Neuronal stem cell (in vitro differentiated cells): ENCODE measurements at regions not wholly inside any gene's neighbourhood (a gene's known extent, or its start where the extent isn't known, plus 50 kb on each side); places are given as distances from the start of the nearest gene placed in this dataset.

ENCODE experiments used
- DNase-seq: peaks from one replicate; pipeline ENCODE4 v3.0.0-alpha.2; 2013; ENCODE audit warnings: low spot score
- H2AFZ ChIP-seq: one replicate; pipeline ENCODE4 v1.6.1; 2013; ENCODE audit warnings: mild to moderate bottlenecking, low read length, inconsistent platforms
- H2AK5ac ChIP-seq: 2 replicates; pipeline ENCODE4 v1.6.1; 2013; ENCODE audit warnings: low read depth, mild to moderate bottlenecking, inconsistent platforms, low read length, moderate library complexity, mixed read lengths
- H2BK120ac ChIP-seq: 2 replicates; pipeline ENCODE4 v1.6.1; 2013; ENCODE audit warnings: low read depth, mild to moderate bottlenecking, inconsistent platforms, low read length, moderate library complexity, mixed read lengths
- H2BK12ac ChIP-seq: one replicate; pipeline ENCODE4 v1.6.1; 2013; ENCODE audit warnings: low read length, inconsistent platforms
- H2BK15ac ChIP-seq: 2 replicates; pipeline ENCODE4 v1.6.1; 2013; ENCODE audit warnings: mild to moderate bottlenecking, low read length, inconsistent platforms, mixed read lengths
- H2BK5ac ChIP-seq: one replicate; pipeline ENCODE4 v1.6.1; 2013; ENCODE audit warnings: inconsistent platforms, mild to moderate bottlenecking, low read length, moderate library complexity
- H3K14ac ChIP-seq: one replicate; pipeline ENCODE4 v1.6.1; 2013; ENCODE audit warnings: low read length, inconsistent platforms
- H3K18ac ChIP-seq: 2 replicates; pipeline ENCODE4 v1.6.1; 2013; ENCODE audit warnings: low read length, inconsistent platforms
- H3K23ac ChIP-seq: 2 replicates; pipeline ENCODE4 v1.6.1; 2013; ENCODE audit warnings: low read depth, mild to moderate bottlenecking, mixed read lengths, low read length, inconsistent platforms; ENCODE audit not compliant: poor library complexity
- H3K27ac ChIP-seq: replicated peaks from 3 replicates; pipeline ENCODE4 v1.5.1; 2013; ENCODE audit warnings: low read length, inconsistent platforms
- H3K27me3 ChIP-seq, 3 experiments: 2 replicates each; pipeline ENCODE4 v1.6.1; 2013; ENCODE audit warnings: low read length in 3 of 3, mild to moderate bottlenecking in 2 of 3, inconsistent platforms in 1 of 3, low read depth in 1 of 3, mixed read lengths in 1 of 3, moderate library complexity in 1 of 3; ENCODE audit not compliant: control insufficient read depth in 3 of 3, insufficient read depth in 3 of 3
- H3K36me3 ChIP-seq, 2 donors: replicated peaks in 1 of 2; 2 replicates each; pipeline ENCODE4 v1.6.1; 2013; ENCODE audit warnings: low read length in 2 of 2; ENCODE audit not compliant: control insufficient read depth in 2 of 2, insufficient read depth in 2 of 2
- H3K4ac ChIP-seq: 2 replicates; pipeline ENCODE4 v1.6.1; 2013; ENCODE audit warnings: inconsistent platforms, mild to moderate bottlenecking, low read length, moderate library complexity
- H3K4me1 ChIP-seq, 2 donors: 1 replicate in 1 of 2; 2 replicates in 1 of 2; pipeline ENCODE4 v1.6.1; 2013; ENCODE audit warnings: low read length in 2 of 2, low read depth in 1 of 2; ENCODE audit not compliant: control insufficient read depth in 2 of 2, insufficient read depth in 1 of 2
- H3K4me2 ChIP-seq: one replicate; pipeline ENCODE4 v1.6.1; 2013; ENCODE audit warnings: mild to moderate bottlenecking, low read length, inconsistent platforms; ENCODE audit not compliant: insufficient read depth, poor library complexity, severe bottlenecking
- H3K4me3 ChIP-seq, 2 donors: 2 replicates each; pipeline ENCODE4 v1.5.1; 2013; ENCODE audit warnings: low read length in 2 of 2, mild to moderate bottlenecking in 2 of 2, inconsistent platforms in 1 of 2, moderate library complexity in 1 of 2
- H3K79me1 ChIP-seq: one replicate; pipeline ENCODE4 v1.6.1; 2013; ENCODE audit warnings: low read depth, mild to moderate bottlenecking, inconsistent platforms, low read length, moderate library complexity
- H3K9ac ChIP-seq: one replicate; pipeline ENCODE4 v1.6.1; 2013; ENCODE audit warnings: mild to moderate bottlenecking, low read depth, low read length, inconsistent platforms; ENCODE audit not compliant: poor library complexity
- H3K9me3 ChIP-seq, 2 donors: replicated peaks in 1 of 2; 2 replicates each; pipeline versions ENCODE3 to v1.6.1; 2013; ENCODE audit warnings: low read length in 2 of 2, mild to moderate bottlenecking in 2 of 2, inconsistent platforms in 1 of 2, low read depth in 1 of 2, mixed read lengths in 1 of 2, moderate library complexity in 1 of 2; ENCODE audit not compliant: control insufficient read depth in 2 of 2, insufficient read depth in 1 of 2
- H4K8ac ChIP-seq: one replicate; pipeline ENCODE4 v1.6.1; 2013; ENCODE audit warnings: low read depth, mild to moderate bottlenecking, inconsistent platforms, low read length, moderate library complexity
- H4K91ac ChIP-seq: one replicate; pipeline ENCODE4 v1.6.1; 2013; ENCODE audit warnings: low read length, low read depth, mild to moderate bottlenecking, inconsistent platforms; ENCODE audit not compliant: poor library complexity
- WGBS, 2 donors: extraction: QIAGEN DNeasy Blood & Tissue Kit; methylation state at CpG; one replicate each; pipeline ENCODE4 v1.1.7; 2013; ENCODE audit warnings: missing lambda C conversion rate in 2 of 2, mixed read lengths in 1 of 2; ENCODE audit not compliant: insufficient read length in 2 of 2, insufficient replicate concordance in 1 of 2; ENCODE audit errors: extremely low coverage in 2 of 2; 5-methylcytosine and 5-hydroxymethylcytosine counted together

DNA sequence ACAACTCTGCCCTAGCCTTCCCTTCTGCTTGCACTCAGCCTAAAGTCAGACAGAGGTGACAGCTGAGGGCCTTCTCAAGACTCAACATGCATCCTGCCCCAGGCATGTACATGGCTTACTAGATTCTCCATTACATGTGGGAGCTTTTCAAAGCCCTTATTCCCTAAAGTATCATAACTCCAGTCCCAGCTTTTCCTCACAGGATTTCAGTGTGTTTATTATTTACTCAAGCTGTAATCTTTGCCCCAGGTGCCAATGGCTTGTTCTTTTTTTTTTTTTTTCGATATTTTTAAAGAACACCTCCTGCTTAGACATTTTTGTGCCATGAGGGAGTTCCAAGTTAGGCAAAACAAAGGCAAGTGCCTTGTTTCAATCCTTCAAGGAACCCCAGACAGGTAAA, 154.0 kb upstream of the RADX start:
- Histone ChIP-seq H3K9ac (no peak overlapping the region), H3K36me3 (no peaks in the 10 kb centered on the region), H2BK5ac (no peak overlapping the region), H3K14ac (no peak overlapping the region), H3K4me1 (no peaks in the 10 kb centered on the region), H3K4ac (no peak overlapping the region), H4K91ac (no peak overlapping the region), H2BK12ac (no peak overlapping the region), H3K27me3 (no peaks in the 10 kb centered on the region), H4K8ac (no peak overlapping the region), H2AK5ac (no peak overlapping the region), H3K18ac (no peak overlapping the region), H3K4me3 (no peak overlapping the region), H3K4me2 (no peak overlapping the region), H3K79me1 (no peaks in the 10 kb centered on the region), H2BK15ac (no peak overlapping the region), H2AFZ (no peak overlapping the region), H3K23ac (no peak overlapping the region), H3K27ac (no peak overlapping the region), H2BK120ac (no peak overlapping the region), H3K9me3 (no peaks in the 10 kb centered on the region)
- no peak for DNase-seq
- no CpG with 5 or more reads among the region's 1 CpG for WGBS, 2 donors

DNA sequence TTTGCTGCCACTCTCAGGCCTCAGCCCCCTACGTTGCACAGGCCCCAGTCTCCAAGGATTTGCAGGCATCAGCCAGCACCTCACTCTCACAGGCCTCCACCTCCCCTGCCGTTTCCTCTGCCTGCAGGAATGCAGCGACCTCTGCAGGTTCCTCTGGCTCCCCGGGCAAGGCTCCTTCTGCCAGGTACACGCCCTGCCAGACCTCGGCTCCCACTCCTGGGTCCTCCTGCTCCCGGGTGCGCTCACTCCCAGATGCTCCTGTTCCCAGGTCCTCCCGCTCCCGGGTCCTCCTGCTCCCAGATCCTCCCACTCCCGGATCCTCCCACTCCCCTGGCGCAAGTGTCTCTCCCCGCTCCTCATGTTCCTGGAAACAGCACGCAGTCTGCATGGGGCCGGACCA, 144.4 kb upstream of the RADX start:
- H3K14ac ChIP-seq = no peak overlapping the region
- no peak overlapping the region for H2AFZ ChIP-seq
- H3K9me3 ChIP-seq = no peaks in the 10 kb centered on the region
- no peak overlapping the region for H3K4me2 ChIP-seq
- H2BK120ac ChIP-seq = no peak overlapping the region
- no peak overlapping the region for H2AK5ac ChIP-seq
- H3K18ac ChIP-seq = no peak overlapping the region
- no peak overlapping the region for H2BK15ac ChIP-seq
- WGBS, 2 donors = no CpG with 5 or more reads among the region's 15 CpGs
- H3K27me3 ChIP-seq = no peaks in the 10 kb centered on the region
- no peak overlapping the region for H3K27ac ChIP-seq
- no peak for DNase-seq
- H3K9ac ChIP-seq = no peak overlapping the region
- H3K4me1 ChIP-seq = no peaks in the 10 kb centered on the region
- H4K91ac ChIP-seq = no peak overlapping the region
- no peak overlapping the region for H4K8ac ChIP-seq
- H3K79me1 ChIP-seq = no peaks in the 10 kb centered on the region
- H3K4ac ChIP-seq = no peak overlapping the region
- no peak overlapping the region for H2BK5ac ChIP-seq
- no peak overlapping the region for H3K23ac ChIP-seq
- no peak overlapping the region for H2BK12ac ChIP-seq
- H3K4me3 ChIP-seq = no peak overlapping the region
- H3K36me3 ChIP-seq = no peaks in the 10 kb centered on the region

DNA sequence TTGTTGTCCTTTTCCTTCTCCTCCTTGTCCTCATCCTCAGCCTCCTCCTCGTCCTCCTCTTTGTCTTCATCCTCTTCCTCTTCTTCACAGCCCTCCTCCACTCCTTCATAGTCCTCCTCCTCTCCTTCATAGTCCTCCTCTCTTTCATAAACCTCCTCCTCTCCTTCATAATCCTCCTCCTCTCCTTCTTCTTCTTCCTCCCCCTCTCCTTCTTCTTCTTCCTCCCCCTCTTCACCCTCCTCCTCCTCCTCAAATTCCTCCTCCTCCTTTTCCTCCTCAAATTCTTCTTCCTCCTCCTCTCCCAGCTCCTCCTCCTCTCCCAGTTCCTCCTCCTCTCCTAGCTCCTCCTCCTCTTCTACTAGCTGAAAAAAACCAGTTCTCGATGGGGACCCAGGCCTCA, 143.8 kb upstream of the RADX start:
- Histone ChIP-seq H2BK5ac (no peak overlapping the region), H3K4me1 (no peaks in the 10 kb centered on the region), H3K14ac (no peak overlapping the region), H2AFZ (no peak overlapping the region), H3K79me1 (no peaks in the 10 kb centered on the region), H3K27me3 (no peaks in the 10 kb centered on the region), H3K4ac (no peak overlapping the region), H3K18ac (no peak overlapping the region), H3K36me3 (no peaks in the 10 kb centered on the region), H3K4me2 (no peak overlapping the region), H2AK5ac (no peak overlapping the region), H2BK120ac (no peak overlapping the region), H3K23ac (no peak overlapping the region), H2BK15ac (no peak overlapping the region), H3K9me3 (no peaks in the 10 kb centered on the region), H4K8ac (no peak overlapping the region), H3K4me3 (no peak overlapping the region), H3K27ac (no peak overlapping the region), H3K9ac (no peak overlapping the region), H2BK12ac (no peak overlapping the region), H4K91ac (no peak overlapping the region)
- WGBS, 2 donors = no CpG with 5 or more reads among the region's 2 CpGs
- DNase-seq = no peak

DNA sequence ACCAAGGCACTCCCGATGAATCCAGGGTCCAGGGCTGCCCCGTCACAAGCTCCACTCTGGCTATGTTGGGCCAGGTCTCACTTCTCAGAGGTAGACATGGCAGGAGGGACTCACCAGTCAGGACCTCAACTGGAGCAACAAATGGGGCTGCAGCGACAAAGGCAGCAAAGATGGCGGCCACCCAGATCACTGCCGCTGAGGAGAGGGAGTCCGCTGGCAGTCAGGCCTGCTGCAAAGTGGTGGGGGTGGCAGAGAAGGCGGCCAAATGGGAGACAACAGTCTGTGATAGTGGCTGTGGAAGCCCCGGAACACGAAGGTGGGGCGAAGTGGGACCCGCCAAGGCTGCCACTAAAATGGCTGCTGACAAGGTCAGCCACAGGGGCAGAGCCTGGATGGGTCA, 143.3 kb upstream of the RADX start:
- H3K4me3 ChIP-seq = no peak overlapping the region
- WGBS, 2 donors = no CpG with 5 or more reads among the region's 11 CpGs

More for the DNA sequence above, 143.3 kb upstream of the RADX start:
- no peak overlapping the region for H4K8ac ChIP-seq
- no peak overlapping the region for H3K9ac ChIP-seq
- DNase-seq = no peak
- H2BK15ac ChIP-seq = no peak overlapping the region
- H3K27me3 ChIP-seq = no peaks in the 10 kb centered on the region
- no peak overlapping the region for H3K4ac ChIP-seq
- no peaks in the 10 kb centered on the region for H3K4me1 ChIP-seq
- H2BK5ac ChIP-seq = no peak overlapping the region
- no peaks in the 10 kb centered on the region for H3K79me1 ChIP-seq
- H3K18ac ChIP-seq = no peak overlapping the region
- no peak overlapping the region for H2BK120ac ChIP-seq
- no peaks in the 10 kb centered on the region for H3K9me3 ChIP-seq
- H2AFZ ChIP-seq = peak overlapping the region; percentile 29
- no peak overlapping the region for H3K14ac ChIP-seq
- H4K91ac ChIP-seq = no peak overlapping the region
- H2AK5ac ChIP-seq = no peak overlapping the region
- H2BK12ac ChIP-seq = no peak overlapping the region
- H3K23ac ChIP-seq = no peak overlapping the region
- no peaks in the 10 kb centered on the region for H3K36me3 ChIP-seq
- H3K27ac ChIP-seq = no peak overlapping the region
- no peak overlapping the region for H3K4me2 ChIP-seq
